BJ (cell line): ENCODE measurements at regions not wholly inside any gene's neighbourhood (a gene's known extent, or its start where the extent isn't known, plus 50 kb on each side); places are given as distances from the start of the nearest gene placed in this dataset.
A peak's percentile ranks its signal among the peaks of the same experiment; 100 is the strongest.

ENCODE experiments used
- CTCF ChIA-PET: fragments of 350-600 bp; formaldehyde crosslinking; extraction: SDS; loops from one replicate; lab custom pipeline; 2021; ENCODE audit warnings: antibody characterized with exemption, inconsistent platforms; lab: Yijun Ruan, JAX
- POLR2A ChIA-PET: fragments of 300-600 bp; sonication (Branson Sonifier 250); formaldehyde crosslinking; extraction: SDS; loops from one replicate; lab custom pipeline; 2021; ENCODE audit warnings: antibody characterized with exemption; lab: Charles Lee
- DNase-seq: peaks from one replicate; pipeline ENCODE4 v3.0.0-alpha.2; 2011; ENCODE audit warnings: low read depth
- H3K27me3 ChIP-seq: 2 replicates; pipeline ENCODE4 v1.6.0; 2011; ENCODE audit warnings: low read length; ENCODE audit not compliant: control insufficient read depth, insufficient read depth
- H3K36me3 ChIP-seq: 2 replicates; pipeline ENCODE4 v1.5.1; 2011; ENCODE audit warnings: low read length; ENCODE audit not compliant: control insufficient read depth, insufficient read depth
- H3K4me3 ChIP-seq: 2 replicates; pipeline ENCODE4 v1.5.1; 2011; ENCODE audit warnings: low read depth, mild to moderate bottlenecking, control low read depth, low read length
- TF ChIP-seq, protein P1 (sequence below): IDR thresholded peaks from 2 replicates; pipeline ENCODE4 v1.5.1; 2011; ENCODE audit warnings: low read depth, mild to moderate bottlenecking, control low read depth, inconsistent platforms, low read length, moderate library complexity; ENCODE audit not compliant: insufficient read depth

DNA sequence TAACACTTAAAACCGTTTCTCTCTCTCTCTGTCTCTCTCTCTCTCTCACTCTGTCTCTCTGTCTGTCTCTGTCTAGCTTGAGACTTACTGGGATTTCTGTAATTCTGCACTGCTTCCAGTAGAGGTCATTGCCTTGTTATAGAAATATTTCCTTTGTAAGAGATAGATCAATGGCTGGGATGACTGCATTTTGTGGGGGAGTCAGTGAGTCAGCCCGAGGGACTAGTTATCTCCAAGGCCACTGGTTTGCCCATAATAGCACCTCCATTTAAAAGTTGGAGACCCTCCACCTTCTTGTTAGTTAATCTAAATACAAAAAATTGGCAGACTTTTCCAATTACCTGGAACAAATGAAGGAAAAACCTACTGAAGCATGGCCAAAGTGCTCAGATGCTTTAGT lies 547.2 kb downstream of the LRRC70 start:
- ChIA-PET CTCF (interaction anchor here (0.5 kb wide), 1 partner anchor 277 kb away, joined by 3 read pairs; no protein-coding TSS in a partner anchor), POLR2A (no interaction called here)
- no peak for DNase-seq
- Histone ChIP-seq H3K27me3 (no peaks in the 10 kb centered on the region), H3K36me3 (no peaks in the 10 kb centered on the region), H3K4me3 (no peak overlapping the region)
- TF ChIP-seq, protein P1, sequence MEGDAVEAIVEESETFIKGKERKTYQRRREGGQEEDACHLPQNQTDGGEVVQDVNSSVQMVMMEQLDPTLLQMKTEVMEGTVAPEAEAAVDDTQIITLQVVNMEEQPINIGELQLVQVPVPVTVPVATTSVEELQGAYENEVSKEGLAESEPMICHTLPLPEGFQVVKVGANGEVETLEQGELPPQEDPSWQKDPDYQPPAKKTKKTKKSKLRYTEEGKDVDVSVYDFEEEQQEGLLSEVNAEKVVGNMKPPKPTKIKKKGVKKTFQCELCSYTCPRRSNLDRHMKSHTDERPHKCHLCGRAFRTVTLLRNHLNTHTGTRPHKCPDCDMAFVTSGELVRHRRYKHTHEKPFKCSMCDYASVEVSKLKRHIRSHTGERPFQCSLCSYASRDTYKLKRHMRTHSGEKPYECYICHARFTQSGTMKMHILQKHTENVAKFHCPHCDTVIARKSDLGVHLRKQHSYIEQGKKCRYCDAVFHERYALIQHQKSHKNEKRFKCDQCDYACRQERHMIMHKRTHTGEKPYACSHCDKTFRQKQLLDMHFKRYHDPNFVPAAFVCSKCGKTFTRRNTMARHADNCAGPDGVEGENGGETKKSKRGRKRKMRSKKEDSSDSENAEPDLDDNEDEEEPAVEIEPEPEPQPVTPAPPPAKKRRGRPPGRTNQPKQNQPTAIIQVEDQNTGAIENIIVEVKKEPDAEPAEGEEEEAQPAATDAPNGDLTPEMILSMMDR, result peak; percentile 46

DNA sequence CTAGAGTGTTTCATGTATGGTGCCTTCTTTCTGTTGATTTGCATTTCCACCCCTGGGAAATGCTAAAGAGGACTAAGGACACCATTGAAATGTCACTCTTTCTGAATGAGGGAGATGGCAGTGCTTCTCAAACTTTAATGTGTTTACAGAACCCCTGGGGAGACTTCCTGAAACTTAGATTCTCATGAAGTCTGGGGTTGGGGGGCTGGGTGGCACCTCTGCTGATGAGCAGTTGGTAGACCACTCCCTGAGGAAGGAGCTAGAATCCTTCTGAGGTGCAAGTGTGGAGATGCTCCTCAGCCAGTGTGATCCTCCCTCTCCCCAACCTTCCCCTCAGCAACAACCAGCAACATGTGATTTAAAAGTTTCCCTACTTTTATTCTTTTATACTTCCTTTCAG lies 546.8 kb downstream of the LRRC70 start:
- TF ChIP-seq, protein P1, result no peak
- ChIA-PET POLR2A (no interaction called here), CTCF (interaction anchor here (0.5 kb wide), 1 partner anchor 278 kb away, joined by 3 read pairs; no protein-coding TSS in a partner anchor)
- DNase-seq, result no peak
- Histone ChIP-seq H3K27me3 (no peaks in the 10 kb centered on the region), H3K36me3 (no peaks in the 10 kb centered on the region), H3K4me3 (no peak overlapping the region)

GRCh38 chr5:63124266-63124665 lies 545.6 kb downstream of the LRRC70 start:
- ChIA-PET POLR2A (no interaction called here), CTCF (interaction anchor here (1.2 kb wide), 1 partner anchor 13 kb away, joined by 4 read pairs; no protein-coding TSS in a partner anchor)
- no peak for DNase-seq
- Histone ChIP-seq H3K27me3 (no peaks in the 10 kb centered on the region), H3K36me3 (no peaks in the 10 kb centered on the region), H3K4me3 (no peak overlapping the region)
- TF ChIP-seq, protein P1, result no peak

GRCh38 chr5:63121471-63121870 lies 542.9 kb downstream of the LRRC70 start:
- CTCF ChIA-PET, result no interaction called here
- H3K36me3 ChIP-seq, result no peaks in the 10 kb centered on the region
- no peak for DNase-seq
- H3K4me3 ChIP-seq, result no peak overlapping the region
- no peaks in the 10 kb centered on the region for H3K27me3 ChIP-seq
- POLR2A ChIA-PET, result no interaction called here
- TF ChIP-seq, protein P1, result no peak

GRCh38 chr5:63118221-63118620 lies 539.6 kb downstream of the LRRC70 start:
- no peaks in the 10 kb centered on the region for H3K36me3 ChIP-seq
- TF ChIP-seq, protein P1, result no peak
- POLR2A ChIA-PET, result no interaction called here
- no peak for DNase-seq
- no peaks in the 10 kb centered on the region for H3K27me3 ChIP-seq
- H3K4me3 ChIP-seq, result no peak overlapping the region
- CTCF ChIA-PET, result no interaction called here
